GM12878 (cell line): ENCODE measurements at regions not wholly inside any gene's neighbourhood (a gene's known extent, or its start where the extent isn't known, plus 50 kb on each side); places are given as distances from the start of the nearest gene placed in this dataset.

ENCODE experiments used
- ATAC-seq: fragments of 200-7000 bp; cut with Tn5 transposase; 3 replicates; pipeline ENCODE4 v1.9.1; 2020; ENCODE audit warnings: mild to moderate bottlenecking, moderate library complexity
- BruUV-seq: library from RNA; stranded (reverse); fragments of 400-500 nt; replicated peaks from 2 replicates; lab custom pipeline; 2021; lab: Mats Ljungman, UMichigan
- CTCF ChIA-PET: fragments of 300-600 bp; sonication (Branson Sonifier 250); formaldehyde crosslinking; extraction: SDS; loops from one replicate; lab custom pipeline; 2021; ENCODE audit warnings: inconsistent platforms; lab: Yijun Ruan, JAX
- POLR2A ChIA-PET: fragments of 350-600 bp; formaldehyde crosslinking; extraction: SDS; loops from one replicate; lab custom pipeline; 2021; ENCODE audit warnings: inconsistent platforms; lab: Charles Lee
- RAD21 ChIA-PET: fragments of 300-600 bp; sonication (Branson Sonifier 250); formaldehyde crosslinking; loops from one replicate; lab custom pipeline; 2023; ENCODE audit warnings: antibody characterized with exemption; ENCODE audit not compliant: unreplicated experiment; lab: Charles Lee
- SMC1A ChIA-PET: fragments of 300-600 bp; sonication (Branson Sonifier 250); formaldehyde crosslinking; loops from one replicate; lab custom pipeline; 2023; ENCODE audit not compliant: unreplicated experiment, uncharacterized antibody; lab: Charles Lee
- DNase-seq: peaks from one replicate; pipeline ENCODE4 v3.0.0-alpha.2; 2011; ENCODE audit warnings: low read depth, low spot score
- FAIRE-seq: peaks from 3 replicates; lab custom pipeline; 2011; peaks lifted over from hg19 to GRCh38; lab: Jason Lieb, UNC
- H2AFZ ChIP-seq: 2 replicates; pipeline ENCODE4 v1.6.0; 2011; ENCODE audit warnings: low read depth, low read length, control low read depth; ENCODE audit not compliant: control insufficient read depth
- H3K27ac ChIP-seq: 2 replicates; pipeline ENCODE4 v1.5.1; 2011; ENCODE audit warnings: control low read depth; ENCODE audit not compliant: control insufficient read depth, insufficient read depth
- H3K27me3 ChIP-seq, 2 experiments: replicated peaks in 1 of 2; 2 replicates each; pipeline versions ENCODE4 v1.6.0 to v1.6.1; 2011; ENCODE audit warnings: low read length in 1 of 2; ENCODE audit not compliant: control insufficient read depth in 2 of 2, insufficient read depth in 2 of 2
- H3K36me3 ChIP-seq, 2 experiments: 2 replicates each; pipeline ENCODE4 v1.5.1; 2011; ENCODE audit warnings: low read length in 1 of 2; ENCODE audit not compliant: control insufficient read depth in 2 of 2, insufficient read depth in 2 of 2
- H3K4me1 ChIP-seq: 2 replicates; pipeline ENCODE4 v1.6.1; 2011; ENCODE audit warnings: mild to moderate bottlenecking, low read length, moderate library complexity, mixed read lengths; ENCODE audit not compliant: control insufficient read depth, insufficient read depth
- H3K4me2 ChIP-seq: 2 replicates; pipeline ENCODE4 v1.6.0; 2011; ENCODE audit warnings: control low read depth; ENCODE audit not compliant: control insufficient read depth, insufficient read depth
- H3K4me3 ChIP-seq: fragments of 200-600 bp; sonication (generic); 2 replicates; pipeline ENCODE4 v1.5.1; 2016
- H3K79me2 ChIP-seq: 2 replicates; pipeline ENCODE4 v1.6.0; 2011; ENCODE audit warnings: low read length; ENCODE audit not compliant: control insufficient read depth, insufficient read depth
- H3K9ac ChIP-seq: 2 replicates; pipeline ENCODE4 v1.8.0; 2011; ENCODE audit warnings: low read length, control low read depth, mixed read lengths; ENCODE audit not compliant: control insufficient read depth, insufficient read depth
- H3K9me3 ChIP-seq: replicated peaks from 3 replicates; pipeline ENCODE4 v1.5.1; 2011; ENCODE audit warnings: mild to moderate bottlenecking, low read length; ENCODE audit not compliant: control insufficient read depth, insufficient read depth
- H4K20me1 ChIP-seq: 2 replicates; pipeline ENCODE4 v1.6.0; 2011; ENCODE audit not compliant: control insufficient read depth, insufficient read depth
- BCL11A ChIP-seq: IDR thresholded peaks from 2 replicates; pipeline ENCODE4 v1.6.1; 2011; ENCODE audit warnings: low read depth, low read length
- CHD1 ChIP-seq: IDR thresholded peaks from 2 replicates; pipeline ENCODE4 v1.6.1; 2012; ENCODE audit warnings: low read depth, low read length, improper control_type of control experiment
- E2F4 ChIP-seq: IDR thresholded peaks from 2 replicates; pipeline ENCODE4 v1.6.1; 2012; ENCODE audit warnings: low read depth, low read length, improper control_type of control experiment
- EED ChIP-seq: sonication (generic); IDR thresholded peaks from 2 replicates; pipeline ENCODE4 v1.6.1; 2016; ENCODE audit warnings: antibody characterized with exemption, low read depth
- EZH2 ChIP-seq: IDR thresholded peaks from 2 replicates; pipeline ENCODE4 v1.6.1; 2012; ENCODE audit warnings: low read depth, mild to moderate bottlenecking, control low read depth, inconsistent platforms, low read length, borderline replicate concordance; ENCODE audit not compliant: control insufficient read depth
- GATAD2B ChIP-seq: fragments of 450-650 bp; conservative IDR thresholded peaks from 2 replicates; pipeline ENCODE4 v1.6.1; 2017; ENCODE audit warnings: low read depth, mild to moderate bottlenecking, moderate library complexity
- HDGF ChIP-seq: fragments of 450-650 bp; IDR thresholded peaks from 2 replicates; pipeline ENCODE4 v1.6.1; 2016; ENCODE audit warnings: antibody characterized with exemption
- KAT2A ChIP-seq: conservative IDR thresholded peaks from 2 replicates; pipeline ENCODE4 v1.6.1; 2011; ENCODE audit warnings: low read depth, low read length; ENCODE audit not compliant: control insufficient read depth
- LARP7 ChIP-seq: fragments of 450-650 bp; IDR thresholded peaks from 2 replicates; pipeline ENCODE4 v1.6.1; 2017; ENCODE audit warnings: mild to moderate bottlenecking
- MTA3 ChIP-seq: IDR thresholded peaks from 2 replicates; pipeline ENCODE4 v1.6.1; 2012; ENCODE audit warnings: low read length, inconsistent platforms, borderline replicate concordance
- MYC ChIP-seq: IDR thresholded peaks from 2 replicates; pipeline ENCODE4 v1.6.1; 2011; ENCODE audit warnings: mild to moderate bottlenecking, low read length, moderate library complexity, inconsistent platforms; ENCODE audit not compliant: insufficient read depth, insufficient replicate concordance, insufficient read length, severe bottlenecking
- NR2C2 ChIP-seq: IDR thresholded peaks from 2 replicates; pipeline ENCODE4 v1.6.1; 2011; ENCODE audit warnings: borderline replicate concordance, low read depth; ENCODE audit not compliant: control insufficient read depth, insufficient read length
- POLR2A ChIP-seq: IDR thresholded peaks from 2 replicates; pipeline ENCODE4 v1.6.1; 2011; ENCODE audit warnings: low read depth, mild to moderate bottlenecking, low read length
- SREBF1 ChIP-seq: IDR thresholded peaks from 2 replicates; pipeline ENCODE4 v1.6.1; 2012; ENCODE audit warnings: mild to moderate bottlenecking, low read length
- STAT3 ChIP-seq: IDR thresholded peaks from 2 replicates; pipeline ENCODE4 v1.6.1; 2011; ENCODE audit warnings: low read depth, low read length, improper control_type of control experiment
- TCF12 ChIP-seq: IDR thresholded peaks from 2 replicates; pipeline ENCODE4 v1.6.1; 2011; ENCODE audit warnings: low read depth, mild to moderate bottlenecking, low read length
- ZBTB33 ChIP-seq: fragments of 450-650 bp; IDR thresholded peaks from 2 replicates; pipeline ENCODE4 v1.6.1; 2017; ENCODE audit warnings: mild to moderate bottlenecking
- ZNF687 ChIP-seq: fragments of 450-650 bp; IDR thresholded peaks from 2 replicates; pipeline ENCODE4 v1.6.1; 2017; ENCODE audit warnings: mild to moderate bottlenecking, moderate library complexity
- ZSCAN29 ChIP-seq: fragments of 450-650 bp; IDR thresholded peaks from 2 replicates; pipeline ENCODE4 v1.6.1; 2017; ENCODE audit warnings: mild to moderate bottlenecking, moderate library complexity
- WGBS: methylation state at CpG from one replicate; pipeline ENCODE4 v1.1.6; 2016; ENCODE audit warnings: low lambda C conversion rate; ENCODE audit not compliant: insufficient replicate concordance, insufficient coverage; ENCODE audit errors: missing lambda C conversion rate; 5-methylcytosine and 5-hydroxymethylcytosine counted together
- in situ Hi-C: fragments of 300-500 bp; cut with MboI; formaldehyde crosslinking; loops from 9 replicates; pipeline ENCODE4 v1.14.3; 2018; ENCODE audit warnings: mixed read lengths
- intact Hi-C: fragments of 100-400 bp; cut with micrococcal nuclease; formaldehyde crosslinking; loops from one replicate; pipeline ENCODE4 v1.14.2; 2022; ENCODE audit not compliant: unreplicated experiment

GRCh38 chr12:87238466-87238865, 790.7 kb downstream of the C12orf50 start:
- Histone ChIP-seq H3K27ac (no peak overlapping the region), H3K9ac (no peak overlapping the region), H3K4me3 (no peak overlapping the region), H3K79me2 (no peaks in the 10 kb centered on the region), H3K36me3 (no peaks in the 10 kb centered on the region), H4K20me1 (no peaks in the 10 kb centered on the region), H3K27me3 (no peaks in the 10 kb centered on the region), H3K4me2 (no peak overlapping the region), H3K4me1 (no peaks in the 10 kb centered on the region), H3K9me3 (no peaks in the 10 kb centered on the region), H2AFZ (no peak overlapping the region)
- intact Hi-C loops: no loop called here
- CTCF ChIA-PET: no interaction called here
- FAIRE-seq (no peak), DNase-seq (no peak), ATAC-seq (no peak)
- POLR2A ChIA-PET: no interaction called here
- 13% methylated on average over 1 of the region's 1 CpG for WGBS
- RAD21 ChIA-PET: no interaction called here
- SMC1A ChIA-PET: no interaction called here
- in situ Hi-C loops: no loop called here
- no TSS peak for BruUV-seq
- TF ChIP-seq CHD1: no peak
- TF ChIP-seq BCL11A: no peak
- no peak for TF ChIP-seq MTA3
- no peak for TF ChIP-seq EZH2
- TF ChIP-seq ZSCAN29: no peak
- no peak for TF ChIP-seq POLR2A
- no peak for TF ChIP-seq MYC
- TF ChIP-seq SREBF1: no peak
- no peak for TF ChIP-seq LARP7
- no peak for TF ChIP-seq NR2C2
- TF ChIP-seq ZNF687: no peak
- no peak for TF ChIP-seq HDGF
- TF ChIP-seq GATAD2B: no peak
- no peak for TF ChIP-seq KAT2A
- TF ChIP-seq E2F4: no peak
- no peak for TF ChIP-seq ZBTB33
- no peak for TF ChIP-seq EED
- TF ChIP-seq TCF12: no peak
- no peak for TF ChIP-seq STAT3
